Mammary epithelial cell (primary cell): ENCODE measurements at regions not wholly inside any gene's neighbourhood (a gene's known extent, or its start where the extent isn't known, plus 50 kb on each side); places are given as distances from the start of the nearest gene placed in this dataset.

Experiments
- EZH2 ChIP-seq: IDR thresholded peaks from 2 replicates; pipeline ENCODE4 v1.6.1; 2012; ENCODE audit warnings: low read length, inconsistent platforms, borderline replicate concordance
- TF ChIP-seq, protein P1 (sequence below), 2 donors: IDR thresholded peaks in 1 of 2; conservative IDR thresholded peaks in 1 of 2; 2 replicates each; pipeline ENCODE4 v1.5.1; 2011 to 2012; ENCODE audit warnings: inconsistent platforms in 2 of 2, low read length in 2 of 2, mild to moderate bottlenecking in 2 of 2, control low read depth in 1 of 2, low read depth in 1 of 2; ENCODE audit not compliant: insufficient read depth in 1 of 2; ENCODE audit errors: extremely low read depth in 1 of 2

DNA sequence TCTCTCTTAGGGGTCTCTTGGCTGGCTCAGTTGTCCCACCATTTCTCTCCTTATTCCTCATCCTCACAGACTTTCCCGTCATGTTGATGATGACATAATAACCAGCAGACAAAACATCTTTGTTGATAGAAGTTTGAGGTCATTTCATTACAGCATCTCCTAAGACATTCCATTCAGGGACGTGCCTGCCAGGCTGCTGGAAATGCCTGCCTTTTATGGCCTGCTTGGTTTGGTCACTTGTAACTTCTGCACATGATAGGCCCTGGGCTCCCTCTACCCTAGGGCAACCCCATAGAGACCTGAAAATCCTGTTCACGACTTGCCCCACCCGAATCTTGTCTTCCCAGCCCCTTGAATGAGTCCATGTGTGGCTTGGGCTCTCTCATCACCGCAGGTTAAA, 81.7 kb downstream of the SDC1 start:
- TF ChIP-seq, protein P1, sequence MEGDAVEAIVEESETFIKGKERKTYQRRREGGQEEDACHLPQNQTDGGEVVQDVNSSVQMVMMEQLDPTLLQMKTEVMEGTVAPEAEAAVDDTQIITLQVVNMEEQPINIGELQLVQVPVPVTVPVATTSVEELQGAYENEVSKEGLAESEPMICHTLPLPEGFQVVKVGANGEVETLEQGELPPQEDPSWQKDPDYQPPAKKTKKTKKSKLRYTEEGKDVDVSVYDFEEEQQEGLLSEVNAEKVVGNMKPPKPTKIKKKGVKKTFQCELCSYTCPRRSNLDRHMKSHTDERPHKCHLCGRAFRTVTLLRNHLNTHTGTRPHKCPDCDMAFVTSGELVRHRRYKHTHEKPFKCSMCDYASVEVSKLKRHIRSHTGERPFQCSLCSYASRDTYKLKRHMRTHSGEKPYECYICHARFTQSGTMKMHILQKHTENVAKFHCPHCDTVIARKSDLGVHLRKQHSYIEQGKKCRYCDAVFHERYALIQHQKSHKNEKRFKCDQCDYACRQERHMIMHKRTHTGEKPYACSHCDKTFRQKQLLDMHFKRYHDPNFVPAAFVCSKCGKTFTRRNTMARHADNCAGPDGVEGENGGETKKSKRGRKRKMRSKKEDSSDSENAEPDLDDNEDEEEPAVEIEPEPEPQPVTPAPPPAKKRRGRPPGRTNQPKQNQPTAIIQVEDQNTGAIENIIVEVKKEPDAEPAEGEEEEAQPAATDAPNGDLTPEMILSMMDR (conservative IDR thresholded peaks at IDR 0.05 in 1 of 2, IDR thresholded peaks at IDR 0.05 in 1 of 2; ENCODE audit: extremely low read depth in 1 of 2, insufficient read depth in 1 of 2, low read depth in 1 of 2, low read length in 2 of 2): no peak
- TF ChIP-seq EZH2: no peak
